Lower lobe of right lung (tissue), 2 donors: ENCODE measurements at regions not wholly inside any gene's neighbourhood (a gene's known extent, or its start where the extent isn't known, plus 50 kb on each side); places are given as distances from the start of the nearest gene placed in this dataset.

Source experiments
- ATAC-seq, 2 donors: fragments of 200-7000 bp; cut with Tn5 transposase; one replicate each; pipeline ENCODE4 v1.9.1; 2020 to 2022; ENCODE audit warnings: mild to moderate bottlenecking in 2 of 2, moderate library complexity in 2 of 2
- DNase-seq: peaks from one replicate; pipeline ENCODE4 v3.0.0-alpha.2; 2020
- H3K27ac ChIP-seq: fragments of 200-600 bp; one replicate; pipeline ENCODE4 v1.8.0; 2022
- H3K27me3 ChIP-seq: fragments of 200-600 bp; one replicate; pipeline ENCODE4 v1.8.0; 2022; ENCODE audit warnings: low read depth
- H3K36me3 ChIP-seq: fragments of 200-600 bp; one replicate; pipeline ENCODE4 v1.8.0; 2022; ENCODE audit warnings: mild to moderate bottlenecking
- H3K4me1 ChIP-seq: fragments of 200-600 bp; one replicate; pipeline ENCODE4 v1.8.0; 2022
- H3K4me3 ChIP-seq: fragments of 200-600 bp; one replicate; pipeline ENCODE4 v1.8.0; 2022; ENCODE audit warnings: mild to moderate bottlenecking
- H3K9me3 ChIP-seq: fragments of 200-600 bp; one replicate; pipeline ENCODE4 v1.8.0; 2022
- intact Hi-C: fragments of 100-400 bp; cut with DNase I; formaldehyde crosslinking; loops from one replicate; pipeline ENCODE4 v1.11.0; 2022
- TF ChIP-seq, protein P1 (sequence below): fragments of 200-600 bp; IDR thresholded peaks from one replicate; pipeline ENCODE4 v1.8.0; 2022; ENCODE audit warnings: antibody characterized with exemption, mild to moderate bottlenecking
- donor health status: DM: no; HTN: yes; CAD: no; lungs with severe emphysema.

DNA sequence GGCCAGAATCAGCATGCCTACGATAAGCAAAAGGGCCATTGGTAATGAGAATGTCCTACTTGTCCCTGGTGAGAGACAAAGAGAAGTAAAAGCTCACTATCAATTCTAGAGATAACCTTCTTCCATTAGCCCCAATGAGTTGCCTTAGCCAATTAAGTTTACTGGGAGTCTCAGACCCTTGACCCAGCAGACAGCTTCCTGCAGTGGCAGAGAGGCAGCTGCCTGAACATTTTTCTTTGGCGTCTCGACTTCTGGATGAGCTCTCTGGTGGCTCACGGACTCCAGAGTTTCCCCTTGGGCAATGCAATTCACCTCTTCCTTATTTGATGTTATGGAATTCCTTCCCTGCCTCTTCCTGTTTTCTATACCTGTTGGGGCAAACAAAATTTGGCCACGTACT, 1034.4 kb downstream of the NAALADL2 start:
- TF ChIP-seq, protein P1, sequence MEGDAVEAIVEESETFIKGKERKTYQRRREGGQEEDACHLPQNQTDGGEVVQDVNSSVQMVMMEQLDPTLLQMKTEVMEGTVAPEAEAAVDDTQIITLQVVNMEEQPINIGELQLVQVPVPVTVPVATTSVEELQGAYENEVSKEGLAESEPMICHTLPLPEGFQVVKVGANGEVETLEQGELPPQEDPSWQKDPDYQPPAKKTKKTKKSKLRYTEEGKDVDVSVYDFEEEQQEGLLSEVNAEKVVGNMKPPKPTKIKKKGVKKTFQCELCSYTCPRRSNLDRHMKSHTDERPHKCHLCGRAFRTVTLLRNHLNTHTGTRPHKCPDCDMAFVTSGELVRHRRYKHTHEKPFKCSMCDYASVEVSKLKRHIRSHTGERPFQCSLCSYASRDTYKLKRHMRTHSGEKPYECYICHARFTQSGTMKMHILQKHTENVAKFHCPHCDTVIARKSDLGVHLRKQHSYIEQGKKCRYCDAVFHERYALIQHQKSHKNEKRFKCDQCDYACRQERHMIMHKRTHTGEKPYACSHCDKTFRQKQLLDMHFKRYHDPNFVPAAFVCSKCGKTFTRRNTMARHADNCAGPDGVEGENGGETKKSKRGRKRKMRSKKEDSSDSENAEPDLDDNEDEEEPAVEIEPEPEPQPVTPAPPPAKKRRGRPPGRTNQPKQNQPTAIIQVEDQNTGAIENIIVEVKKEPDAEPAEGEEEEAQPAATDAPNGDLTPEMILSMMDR, result no peak
- Histone ChIP-seq H3K4me1 (no peaks in the 10 kb centered on the region), H3K9me3 (no peaks in the 10 kb centered on the region), H3K4me3 (no peak overlapping the region), H3K36me3 (no peaks in the 10 kb centered on the region), H3K27ac (no peak overlapping the region), H3K27me3 (no peaks in the 10 kb centered on the region)
- intact Hi-C loops, result no loop called here
- DNase-seq, result no peak
- no peak for ATAC-seq

DNA sequence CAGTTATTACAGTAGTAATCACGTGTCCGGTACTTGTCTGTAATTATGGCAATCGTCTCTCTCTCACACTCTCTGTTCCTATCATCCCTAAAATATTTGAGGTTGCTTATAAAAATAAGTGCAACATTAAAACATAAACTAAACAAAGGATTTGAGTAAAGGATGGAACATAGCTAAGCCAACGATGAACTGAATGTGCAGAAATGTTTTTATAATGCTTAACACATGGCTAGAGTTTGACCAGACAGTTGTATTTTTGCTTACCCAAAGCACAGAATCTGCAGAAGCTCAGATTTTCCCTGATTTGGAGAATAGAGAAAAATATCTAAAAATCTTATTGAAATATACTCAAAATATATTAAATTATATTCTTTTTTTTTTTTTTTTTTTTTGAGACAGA, 1030.9 kb downstream of the NAALADL2 start:
- ATAC-seq (no peak), DNase-seq (no peak)
- Histone ChIP-seq H3K27me3 (no peaks in the 10 kb centered on the region), H3K9me3 (no peaks in the 10 kb centered on the region), H3K4me1 (no peaks in the 10 kb centered on the region), H3K36me3 (no peaks in the 10 kb centered on the region), H3K27ac (no peak overlapping the region), H3K4me3 (no peak overlapping the region)
- TF ChIP-seq, protein P1, result no peak
- intact Hi-C loops, result no loop called here

DNA sequence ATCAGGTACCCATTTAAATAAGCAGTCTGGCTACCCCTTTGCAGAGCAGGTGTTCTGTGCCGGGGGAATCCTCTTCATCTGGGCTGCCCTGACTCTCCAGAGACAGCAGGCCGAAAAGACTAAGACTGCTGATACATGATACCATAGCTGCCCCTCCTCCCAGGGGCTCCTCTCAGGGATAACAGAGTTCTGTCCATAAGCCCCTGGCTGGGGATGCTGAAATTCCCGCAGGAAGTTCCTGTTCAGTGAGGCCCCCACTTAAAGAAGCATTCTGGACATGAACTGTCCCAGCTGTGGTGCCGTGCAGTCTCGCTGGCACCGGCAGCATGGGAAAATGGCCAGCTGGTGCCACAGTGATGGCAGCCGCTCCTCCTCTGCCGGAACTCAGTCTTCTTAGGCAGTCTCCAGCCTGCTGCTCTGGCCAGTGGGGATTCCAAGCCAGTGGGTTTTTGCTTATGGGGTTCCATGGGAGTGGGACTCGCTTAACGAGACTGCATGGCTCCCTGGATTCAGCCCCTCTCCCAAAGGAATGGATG, 1026.2 kb downstream of the NAALADL2 start:
- H3K4me3 ChIP-seq, result no peak overlapping the region
- DNase-seq (no peak), ATAC-seq (no peak)
- intact Hi-C loops, result no loop called here
- H3K27ac ChIP-seq, result no peak overlapping the region
- no peaks in the 10 kb centered on the region for H3K9me3 ChIP-seq
- H3K4me1 ChIP-seq, result no peaks in the 10 kb centered on the region
- H3K36me3 ChIP-seq, result no peaks in the 10 kb centered on the region
- TF ChIP-seq, protein P1, result no peak
- no peaks in the 10 kb centered on the region for H3K27me3 ChIP-seq

DNA sequence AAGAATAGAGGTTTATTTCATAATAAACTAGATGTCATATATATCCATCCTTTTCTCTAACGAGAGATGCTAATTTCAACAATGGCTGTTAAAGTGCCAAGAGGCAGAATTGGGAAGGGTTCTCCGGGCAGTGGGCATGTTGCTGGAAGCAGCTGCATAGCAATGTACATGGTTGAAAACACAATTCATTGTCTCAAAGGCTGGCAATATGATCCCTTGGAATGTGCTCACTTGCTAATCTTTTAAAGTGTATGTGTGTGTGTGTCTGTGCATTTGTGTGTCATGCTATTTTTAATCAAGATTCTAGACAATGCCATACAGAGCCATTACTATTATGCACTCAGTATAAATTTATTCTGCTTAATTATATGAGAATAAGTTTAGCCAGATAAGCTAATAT, 1020.3 kb downstream of the NAALADL2 start:
- Histone ChIP-seq H3K27ac (no peak overlapping the region), H3K36me3 (no peaks in the 10 kb centered on the region), H3K27me3 (no peaks in the 10 kb centered on the region), H3K4me1 (no peaks in the 10 kb centered on the region), H3K4me3 (no peak overlapping the region), H3K9me3 (no peaks in the 10 kb centered on the region)
- ATAC-seq (no peak), DNase-seq (no peak)
- intact Hi-C loops, result no loop called here
- TF ChIP-seq, protein P1, result no peak

DNA sequence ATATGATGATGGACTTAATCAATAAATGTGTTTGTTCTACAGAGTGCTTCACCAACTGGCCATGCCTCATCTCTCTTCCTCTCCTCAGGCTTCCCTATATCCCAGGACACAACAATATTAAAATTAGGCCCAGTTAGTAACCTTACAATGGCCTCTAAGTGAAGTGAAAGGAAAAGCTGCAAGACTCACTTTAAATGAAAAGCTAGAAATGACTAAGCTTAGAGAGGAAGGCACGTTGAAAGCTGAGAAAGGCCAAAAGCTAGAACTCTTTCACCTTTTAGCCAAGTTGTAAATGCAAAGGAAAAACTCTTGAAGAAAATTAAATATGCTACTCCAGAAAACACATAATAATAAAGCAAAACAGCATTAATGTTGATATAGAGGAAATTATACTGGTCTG, 1010.3 kb downstream of the NAALADL2 start:
- Histone ChIP-seq H3K4me3 (no peak overlapping the region), H3K27me3 (no peaks in the 10 kb centered on the region), H3K9me3 (no peaks in the 10 kb centered on the region), H3K4me1 (no peaks in the 10 kb centered on the region), H3K36me3 (no peaks in the 10 kb centered on the region), H3K27ac (no peak overlapping the region)
- DNase-seq (no peak), ATAC-seq (no peak)
- TF ChIP-seq, protein P1, result no peak
- intact Hi-C loops, result no loop called here

DNA sequence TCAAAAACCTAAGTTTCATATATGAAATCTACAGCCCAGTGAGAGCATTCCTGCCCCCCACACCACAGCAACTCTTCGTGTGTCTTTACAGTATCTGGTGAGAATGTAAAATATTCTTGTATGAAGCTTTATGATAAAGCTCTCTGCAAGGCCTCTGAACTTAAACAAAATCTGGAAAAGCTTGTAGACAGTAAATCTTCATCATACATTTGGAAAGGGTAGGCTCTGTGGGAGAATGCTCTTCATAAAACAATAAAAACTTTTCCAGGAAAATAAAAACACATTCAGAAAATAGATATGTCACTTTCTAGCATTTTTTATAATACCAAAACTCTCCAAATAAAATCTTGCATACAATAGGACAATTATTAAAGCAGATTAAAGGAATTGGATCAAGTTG, 1009.5 kb downstream of the NAALADL2 start:
- Histone ChIP-seq H3K27me3 (no peaks in the 10 kb centered on the region), H3K4me1 (no peaks in the 10 kb centered on the region), H3K36me3 (no peaks in the 10 kb centered on the region), H3K9me3 (no peaks in the 10 kb centered on the region), H3K4me3 (no peak overlapping the region), H3K27ac (no peak overlapping the region)
- no peak for ATAC-seq
- intact Hi-C loops, result no loop called here
- TF ChIP-seq, protein P1, result no peak
- DNase-seq, result no peak
